ENCODE measurements at regions not wholly inside any gene's neighbourhood (a gene's known extent, or its start where the extent isn't known, plus 50 kb on each side); places are given as distances from the start of the nearest gene placed in this dataset.
A peak's percentile ranks its signal among the peaks of the same experiment; 100 is the strongest.
"Not testable (repeated sequence)": the region's sequence is repeated elsewhere in the genome, so short reads cannot be mapped to it uniquely, and the experiment has no call there.

GRCh38 chr6:141488488-141488887 is 644.2 kb upstream of the GJE1 start:
- DNase-seq, result no peak

GRCh38 chr6:141486942-141487341 is 645.8 kb upstream of the GJE1 start:
- DNase-seq, result no peak

GRCh38 chr6:141484711-141485110 is 648.0 kb upstream of the GJE1 start:
- peak; percentile 6 for DNase-seq

GRCh38 chr6:141483598-141484061 is 649.1 kb upstream of the GJE1 start:
- peak; percentile 98 for DNase-seq

- DNase-seq, result no peak
Observed at GRCh38 chr6:141482796-141483597, 649.7 kb upstream of the GJE1 start.

GRCh38 chr6:141475259-141475658 is 657.5 kb upstream of the GJE1 start:
- no peak for DNase-seq

GRCh38 chr6:141472162-141472928 is 660.4 kb upstream of the GJE1 start:
- no peak for DNase-seq

- DNase-seq, result no peak
Observed at GRCh38 chr6:141470810-141471209, 661.9 kb upstream of the GJE1 start.

GRCh38 chr6:141467881-141468280 is 664.8 kb upstream of the GJE1 start:
- DNase-seq, result peak; percentile 55

- DNase-seq, result no peak
Observed at GRCh38 chr6:141467041-141467440, 665.7 kb upstream of the GJE1 start.

- no peak for DNase-seq
Observed at GRCh38 chr6:141464896-141465295, 667.8 kb upstream of the GJE1 start.

GRCh38 chr6:141464490-141464889 is 668.2 kb upstream of the GJE1 start:
- peak; percentile 45 for DNase-seq

- peak; percentile 42 for DNase-seq
Observed at GRCh38 chr6:141463237-141463977, 669.3 kb upstream of the GJE1 start.

- no peak for DNase-seq
Observed at GRCh38 chr6:141460743-141461484, 671.8 kb upstream of the GJE1 start.

GRCh38 chr6:141460245-141460644 is 672.5 kb upstream of the GJE1 start:
- not testable (repeated sequence) for DNase-seq

- not testable (repeated sequence) for DNase-seq
Observed at GRCh38 chr6:141457984-141458383, 674.7 kb upstream of the GJE1 start.

GRCh38 chr6:141452354-141452686 is 680.4 kb upstream of the GJE1 start:
- DNase-seq, result no peak

GRCh38 chr6:141451511-141452353 is 681.0 kb upstream of the GJE1 start:
- peak; percentile 85 for DNase-seq

GRCh38 chr6:141451181-141451510 is 681.6 kb upstream of the GJE1 start:
- DNase-seq, result no peak

- DNase-seq, result no peak
Observed at GRCh38 chr6:141445928-141446628, 686.6 kb upstream of the GJE1 start.

GRCh38 chr6:141443668-141444289 is 688.9 kb upstream of the GJE1 start:
- DNase-seq, result peak; percentile 6

All from fibroblast of skin of right quadriceps (primary cell).